ENCODE measurements at regions not wholly inside any gene's neighbourhood (a gene's known extent, or its start where the extent isn't known, plus 50 kb on each side); places are given as distances from the start of the nearest gene placed in this dataset.

GRCh38 chr10:44647877-44648542 lies 263.1 kb upstream of the CXCL12 start:
- H3K4me3 ChIP-seq (ENCODE audit: low read length), result no peak overlapping the region
- DNase-seq (ENCODE audit: low read depth), result peak; percentile 18
- no peak for TF ChIP-seq CTCF (IDR thresholded peaks at IDR 0.05; ENCODE audit: insufficient read depth, low read depth, low read length, missing control alignments)

- no peak for TF ChIP-seq CTCF (IDR thresholded peaks at IDR 0.05; ENCODE audit: insufficient read depth, low read depth, low read length, missing control alignments)
- no peak for DNase-seq (ENCODE audit: low read depth)
- H3K4me3 ChIP-seq (ENCODE audit: low read length), result no peak overlapping the region
These were observed 260.2 kb upstream of the TMEM72 start for GRCh38 chr10:44650691-44651661.

GRCh38 chr10:44651834-44652233 lies 259.3 kb upstream of the TMEM72 start:
- TF ChIP-seq CTCF (IDR thresholded peaks at IDR 0.05; ENCODE audit: insufficient read depth, low read depth, low read length, missing control alignments), result no peak

GRCh38 chr10:44659320-44659719 lies 251.8 kb upstream of the TMEM72 start:
- no peak for TF ChIP-seq CTCF (IDR thresholded peaks at IDR 0.05; ENCODE audit: insufficient read depth, low read depth, low read length, missing control alignments)
- H3K4me3 ChIP-seq (ENCODE audit: low read length), result no peak overlapping the region
- DNase-seq (ENCODE audit: low read depth), result no peak

More at GRCh38 chr10:44651834-44652233, 259.3 kb upstream of the TMEM72 start:
- no peak overlapping the region for H3K4me3 ChIP-seq (ENCODE audit: low read length)
- no peak for DNase-seq (ENCODE audit: low read depth)

- TF ChIP-seq CTCF (IDR thresholded peaks at IDR 0.05; ENCODE audit: insufficient read depth, low read depth, low read length, missing control alignments), result no peak
- no peak overlapping the region for H3K4me3 ChIP-seq (ENCODE audit: low read length)
- DNase-seq (ENCODE audit: low read depth), result no peak
These were observed 250.9 kb upstream of the TMEM72 start for GRCh38 chr10:44660271-44660670.

- no peak for DNase-seq (ENCODE audit: low read depth)
- H3K4me3 ChIP-seq (ENCODE audit: low read length), result no peak overlapping the region
- no peak for TF ChIP-seq CTCF (IDR thresholded peaks at IDR 0.05; ENCODE audit: insufficient read depth, low read depth, low read length, missing control alignments)
These were observed 249.1 kb upstream of the TMEM72 start for GRCh38 chr10:44662051-44662450.

All from epithelial cell of esophagus (primary cell).